ENCODE measurements at regions not wholly inside any gene's neighbourhood (a gene's known extent, or its start where the extent isn't known, plus 50 kb on each side); places are given as distances from the start of the nearest gene placed in this dataset.

DNA sequence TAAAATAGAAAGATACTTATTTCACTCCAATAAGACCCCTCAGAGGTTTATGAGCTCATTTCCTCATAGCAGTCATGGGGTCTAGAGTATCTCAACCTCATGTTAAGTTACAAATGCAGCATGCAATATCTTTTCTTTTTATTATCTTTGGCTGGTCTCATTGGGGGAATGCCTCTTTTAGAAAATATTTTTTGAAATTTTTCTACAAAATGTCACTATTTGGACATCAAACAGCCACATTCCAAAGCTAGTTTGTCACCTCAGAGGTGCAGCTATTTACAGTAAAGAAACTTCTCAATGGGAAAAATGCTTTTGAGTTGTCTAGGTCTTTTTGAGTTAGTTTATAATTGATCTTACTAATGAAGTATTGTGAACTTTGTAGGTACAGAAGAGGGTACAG is 370.7 kb upstream of the LRATD1 start:
- Histone ChIP-seq H3K9me3 (no peaks in the 10 kb centered on the region), H3K4me1 (no peaks in the 10 kb centered on the region), H3K4me3 (no peak overlapping the region), H3K27ac (no peak overlapping the region), H3K36me3 (no peaks in the 10 kb centered on the region), H3K27me3 (no peaks in the 10 kb centered on the region)
- no peak for DNase-seq (ENCODE audit: low spot score in 2 of 2)
- TF ChIP-seq, protein P1, sequence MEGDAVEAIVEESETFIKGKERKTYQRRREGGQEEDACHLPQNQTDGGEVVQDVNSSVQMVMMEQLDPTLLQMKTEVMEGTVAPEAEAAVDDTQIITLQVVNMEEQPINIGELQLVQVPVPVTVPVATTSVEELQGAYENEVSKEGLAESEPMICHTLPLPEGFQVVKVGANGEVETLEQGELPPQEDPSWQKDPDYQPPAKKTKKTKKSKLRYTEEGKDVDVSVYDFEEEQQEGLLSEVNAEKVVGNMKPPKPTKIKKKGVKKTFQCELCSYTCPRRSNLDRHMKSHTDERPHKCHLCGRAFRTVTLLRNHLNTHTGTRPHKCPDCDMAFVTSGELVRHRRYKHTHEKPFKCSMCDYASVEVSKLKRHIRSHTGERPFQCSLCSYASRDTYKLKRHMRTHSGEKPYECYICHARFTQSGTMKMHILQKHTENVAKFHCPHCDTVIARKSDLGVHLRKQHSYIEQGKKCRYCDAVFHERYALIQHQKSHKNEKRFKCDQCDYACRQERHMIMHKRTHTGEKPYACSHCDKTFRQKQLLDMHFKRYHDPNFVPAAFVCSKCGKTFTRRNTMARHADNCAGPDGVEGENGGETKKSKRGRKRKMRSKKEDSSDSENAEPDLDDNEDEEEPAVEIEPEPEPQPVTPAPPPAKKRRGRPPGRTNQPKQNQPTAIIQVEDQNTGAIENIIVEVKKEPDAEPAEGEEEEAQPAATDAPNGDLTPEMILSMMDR (IDR thresholded peaks at IDR 0.05) = no peak
- TF ChIP-seq POLR2A (IDR thresholded peaks at IDR 0.05) (no peak), EP300 (IDR thresholded peaks at IDR 0.05) (no peak)

DNA sequence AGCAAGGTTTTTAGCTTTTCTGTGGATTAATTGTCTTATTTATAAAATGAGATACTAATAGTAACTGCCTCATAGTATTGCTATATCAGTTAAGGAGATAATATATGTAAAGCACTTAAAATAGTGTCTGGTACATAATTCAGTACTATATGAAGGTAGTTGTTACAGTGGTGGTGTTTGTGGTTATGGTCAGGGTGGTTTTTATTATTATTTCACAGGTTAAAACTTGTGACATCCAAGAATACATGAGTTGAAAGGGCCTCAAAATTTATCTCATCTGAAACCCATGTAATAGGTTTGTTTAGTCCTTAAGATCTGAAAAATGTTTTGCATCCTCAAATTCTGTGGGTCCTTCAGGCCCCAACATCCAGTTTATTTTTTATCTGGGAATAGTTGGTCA is 369.5 kb upstream of the LRATD1 start:
- Histone ChIP-seq H3K36me3 (no peaks in the 10 kb centered on the region), H3K4me1 (no peaks in the 10 kb centered on the region), H3K27ac (no peak overlapping the region), H3K9me3 (no peaks in the 10 kb centered on the region), H3K4me3 (no peak overlapping the region), H3K27me3 (no peaks in the 10 kb centered on the region)
- no peak for DNase-seq (ENCODE audit: low spot score in 2 of 2)
- TF ChIP-seq, protein P1 (IDR thresholded peaks at IDR 0.05) = no peak
- TF ChIP-seq POLR2A (IDR thresholded peaks at IDR 0.05) (no peak), EP300 (IDR thresholded peaks at IDR 0.05) (no peak)

GRCh38 chr2:14270036-14270582 is 362.4 kb upstream of the LRATD1 start:
- no peaks in the 10 kb centered on the region for H3K4me1 ChIP-seq
- H3K36me3 ChIP-seq = no peaks in the 10 kb centered on the region
- no peaks in the 10 kb centered on the region for H3K9me3 ChIP-seq
- 80 to 88% methylated on average over 5 of the region's 5 CpGs for WGBS, 2 donors
- H3K4me3 ChIP-seq = no peak overlapping the region
- no peaks in the 10 kb centered on the region for H3K27me3 ChIP-seq
- no peak for DNase-seq (ENCODE audit: low spot score in 2 of 2)
- no peak overlapping the region for H3K27ac ChIP-seq
- TF ChIP-seq EP300 (IDR thresholded peaks at IDR 0.05) (no peak), POLR2A (IDR thresholded peaks at IDR 0.05) (no peak)
- TF ChIP-seq, protein P1 (IDR thresholded peaks at IDR 0.05) = no peak

- Histone ChIP-seq H3K27ac (no peak overlapping the region), H3K27me3 (no peaks in the 10 kb centered on the region), H3K9me3 (peaks cover 0 to 7% (median 1%) of the 10 kb centered on the region in 4 donors), H3K4me1 (no peaks in the 10 kb centered on the region), H3K4me3 (no peak overlapping the region), H3K36me3 (no peaks in the 10 kb centered on the region)
- WGBS, 2 donors = 77 to 90% methylated on average over 4 of the region's 4 CpGs
- DNase-seq (ENCODE audit: low spot score in 2 of 2) = no peak
- TF ChIP-seq POLR2A (IDR thresholded peaks at IDR 0.05) = no peak
- TF ChIP-seq, protein P1 (IDR thresholded peaks at IDR 0.05) = no peak
- no peak for TF ChIP-seq EP300 (IDR thresholded peaks at IDR 0.05)
These were observed 360.0 kb upstream of the LRATD1 start for GRCh38 chr2:14272396-14273075.

DNA sequence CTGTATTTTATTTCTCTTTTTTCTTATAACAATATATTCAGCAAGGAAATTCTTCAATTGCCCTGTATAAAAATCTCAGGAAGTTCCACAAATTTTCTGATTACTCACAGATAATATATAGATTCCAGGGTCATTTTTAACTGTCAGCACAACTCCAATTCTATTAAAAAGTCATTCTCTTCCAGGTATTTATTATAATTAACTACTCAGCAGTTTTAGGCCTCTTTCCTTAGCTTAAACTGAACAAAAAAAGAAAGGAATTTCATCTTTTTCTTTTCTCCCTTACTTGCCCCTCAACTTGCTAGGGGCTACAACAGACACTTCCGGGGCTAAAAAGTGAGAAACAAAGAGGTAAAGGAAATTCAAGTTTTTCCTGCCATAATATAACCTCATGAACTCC is 358.9 kb upstream of the LRATD1 start:
- Histone ChIP-seq H3K9me3 (peaks cover 0 to 17% (median 2%) of the 10 kb centered on the region in 4 donors), H3K4me1 (no peaks in the 10 kb centered on the region), H3K27ac (no peak overlapping the region), H3K4me3 (no peak overlapping the region), H3K27me3 (no peaks in the 10 kb centered on the region), H3K36me3 (no peaks in the 10 kb centered on the region)
- no peak for TF ChIP-seq EP300 (IDR thresholded peaks at IDR 0.05)
- no peak for DNase-seq (ENCODE audit: low spot score in 2 of 2)
- 51 to 61% methylated on average over 1 of the region's 1 CpG for WGBS, 2 donors

Data from tibial nerve (tissue), 4 donors.